ENCODE measurements at regions not wholly inside any gene's neighbourhood (a gene's known extent, or its start where the extent isn't known, plus 50 kb on each side); places are given as distances from the start of the nearest gene placed in this dataset.
"Not testable (repeated sequence)": the region's sequence is repeated elsewhere in the genome, so short reads cannot be mapped to it uniquely, and the experiment has no call there.

DNA sequence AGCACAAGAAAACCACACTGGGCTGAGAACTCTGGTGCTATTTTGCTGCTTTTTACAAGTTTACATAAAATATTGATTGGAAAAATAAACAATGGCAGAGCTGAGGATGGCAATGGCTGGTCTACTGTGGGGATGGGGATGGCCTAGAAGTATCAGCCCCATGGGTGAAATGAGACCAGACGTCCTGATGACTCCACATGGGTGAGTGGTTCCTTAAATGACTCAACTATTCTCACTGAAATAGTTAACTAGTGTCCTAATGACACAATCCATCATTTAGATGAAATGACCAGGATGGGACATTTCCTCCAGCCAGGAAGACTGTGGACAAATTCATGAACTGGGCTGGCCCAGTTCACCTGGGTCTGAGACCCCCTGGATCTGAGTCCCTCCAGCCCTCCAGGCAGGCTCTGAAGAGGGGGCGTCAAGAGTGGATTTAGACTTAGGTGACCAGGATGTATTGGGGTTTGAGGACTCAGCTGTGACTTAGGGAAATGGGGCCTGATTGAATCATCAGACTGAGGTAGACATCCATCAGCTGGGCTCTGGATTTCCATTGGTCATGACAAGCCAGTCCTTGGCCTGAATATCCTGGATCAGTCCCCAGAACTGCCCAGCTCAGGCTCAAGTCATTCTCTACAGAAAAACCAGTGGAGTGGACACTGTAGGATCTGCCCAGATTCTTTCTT is 98.2 kb upstream of the IGLL5 start:
- Histone ChIP-seq H3K27me3 (ENCODE audit: control insufficient read depth, insufficient read depth, low read length) (peaks cover 1% of the 10 kb centered on the region; the same call in 1 of the 2 replicates), H3K36me3 (ENCODE audit: control insufficient read depth, insufficient read depth, low read length) (no peaks in the 10 kb centered on the region), H3K4me3 (ENCODE audit: low read depth, low read length) (no peak overlapping the region)
- no peak for TF ChIP-seq CTCF (IDR thresholded peaks at IDR 0.05; ENCODE audit: insufficient read depth, low read depth, low read length)
- DNase-seq (ENCODE audit: low read depth), result no peak
- ChIA-PET CTCF (interaction anchor here (0.7 to 4.0 kb wide), 9 partner anchors 10 to 168 kb away, joined by 3 to 15 read pairs (median 5); no protein-coding TSS in a partner anchor), POLR2A (no interaction called here)

DNA sequence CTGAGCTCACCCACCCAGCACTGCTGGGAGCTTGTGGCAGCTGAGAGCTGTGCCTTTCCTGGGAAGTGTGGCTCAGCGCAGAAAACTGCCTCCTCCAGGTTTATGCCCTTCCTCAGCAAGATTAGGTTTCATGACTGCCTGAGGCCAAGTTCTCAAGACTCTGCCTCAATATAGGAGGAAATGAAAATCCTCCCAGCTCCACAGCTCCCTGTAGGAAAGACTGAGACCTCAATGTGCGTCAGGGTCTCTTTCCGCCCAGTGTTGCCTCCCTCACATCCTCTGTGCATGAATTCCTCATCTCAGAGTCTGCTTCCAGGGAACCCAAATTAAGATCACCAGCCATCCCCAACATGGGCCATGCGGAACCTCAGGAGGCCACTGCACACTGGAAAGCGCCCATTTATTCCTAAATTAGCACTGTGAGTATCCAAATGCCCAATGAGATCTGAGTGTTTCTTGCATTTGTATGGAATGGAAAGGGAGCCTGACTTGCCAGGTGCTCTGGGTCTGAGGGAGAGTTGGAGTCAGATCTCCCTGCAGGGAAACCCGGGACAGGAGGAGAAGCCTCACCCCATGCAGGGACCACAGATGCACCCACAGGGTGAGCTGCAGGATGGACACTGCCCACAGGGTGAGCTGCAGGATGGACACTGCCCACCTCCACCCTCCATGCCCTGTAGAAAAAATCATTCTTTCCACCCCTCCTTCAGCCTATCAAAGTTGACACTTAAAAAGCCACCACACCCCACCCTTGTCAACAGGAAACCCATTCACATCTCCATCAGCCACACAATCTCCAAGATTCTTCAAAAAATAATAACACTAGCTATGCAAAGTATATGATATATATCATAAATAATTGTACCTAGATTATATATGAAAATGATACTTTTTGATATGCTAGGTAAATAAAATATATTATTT is 97.4 kb upstream of the IGLL5 start:
- H3K4me3 ChIP-seq (ENCODE audit: low read depth, low read length), result no peak overlapping the region
- ChIA-PET POLR2A (no interaction called here), CTCF (interaction anchor here (0.9 to 4.0 kb wide), 5 partner anchors 9 to 165 kb away, joined by 3 to 11 read pairs (median 3); no protein-coding TSS in a partner anchor)
- no peaks in the 10 kb centered on the region for H3K36me3 ChIP-seq (ENCODE audit: control insufficient read depth, insufficient read depth, low read length)
- H3K27me3 ChIP-seq (ENCODE audit: control insufficient read depth, insufficient read depth, low read length), result peaks cover 1% of the 10 kb centered on the region; the same call in 1 of the 2 replicates
- TF ChIP-seq CTCF (IDR thresholded peaks at IDR 0.05; ENCODE audit: insufficient read depth, low read depth, low read length), result no peak
- DNase-seq (ENCODE audit: low read depth), result no peak

DNA sequence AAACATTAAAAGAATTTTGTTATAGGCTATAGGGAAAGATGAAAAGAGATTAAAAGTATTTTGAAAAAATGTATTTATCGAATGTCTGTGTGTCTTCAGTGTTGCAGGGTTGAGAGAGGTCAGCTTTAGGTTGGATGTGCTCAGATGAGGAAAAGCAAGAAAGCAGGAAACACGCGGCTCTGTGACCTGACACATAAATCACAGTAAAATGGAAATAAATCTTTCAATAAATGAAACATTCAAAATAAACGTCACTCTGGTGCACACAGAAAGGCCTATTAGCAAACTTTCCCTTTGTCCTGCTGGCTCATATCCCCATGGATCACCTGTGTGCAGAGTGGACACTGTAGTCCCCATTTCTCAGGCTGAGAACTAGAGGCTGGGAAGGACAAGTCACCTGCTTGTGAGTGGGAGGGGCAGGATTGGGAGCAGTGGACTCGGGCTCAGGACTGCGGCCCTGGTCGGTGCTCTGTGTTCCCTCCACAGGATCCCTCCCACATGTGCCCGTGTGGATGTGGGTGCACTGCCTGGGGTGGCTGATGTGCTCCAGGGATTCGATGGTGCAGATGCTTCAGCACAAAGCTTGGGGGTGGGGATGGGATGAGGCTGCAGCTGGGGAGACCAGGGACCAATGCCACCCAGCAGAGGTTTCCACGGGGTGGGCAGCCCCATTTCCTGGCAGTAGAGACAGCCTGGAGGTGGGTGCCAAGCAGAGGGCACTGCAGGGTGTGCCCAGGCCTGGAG is 96.0 kb upstream of the IGLL5 start:
- no peak for DNase-seq (ENCODE audit: low read depth)
- POLR2A ChIA-PET, result no interaction called here
- Histone ChIP-seq H3K4me3 (ENCODE audit: low read depth, low read length) (no peak overlapping the region), H3K36me3 (ENCODE audit: control insufficient read depth, insufficient read depth, low read length) (no peaks in the 10 kb centered on the region), H3K27me3 (ENCODE audit: control insufficient read depth, insufficient read depth, low read length) (peaks cover 1% of the 10 kb centered on the region; the same call in 1 of the 2 replicates)
- TF ChIP-seq CTCF (IDR thresholded peaks at IDR 0.05; ENCODE audit: insufficient read depth, low read depth, low read length), result no peak
- CTCF ChIA-PET, result interaction anchor here (1.1 to 4.0 kb wide), 2 partner anchors 22 to 24 kb away, joined by 3 to 11 read pairs; no protein-coding TSS in a partner anchor

DNA sequence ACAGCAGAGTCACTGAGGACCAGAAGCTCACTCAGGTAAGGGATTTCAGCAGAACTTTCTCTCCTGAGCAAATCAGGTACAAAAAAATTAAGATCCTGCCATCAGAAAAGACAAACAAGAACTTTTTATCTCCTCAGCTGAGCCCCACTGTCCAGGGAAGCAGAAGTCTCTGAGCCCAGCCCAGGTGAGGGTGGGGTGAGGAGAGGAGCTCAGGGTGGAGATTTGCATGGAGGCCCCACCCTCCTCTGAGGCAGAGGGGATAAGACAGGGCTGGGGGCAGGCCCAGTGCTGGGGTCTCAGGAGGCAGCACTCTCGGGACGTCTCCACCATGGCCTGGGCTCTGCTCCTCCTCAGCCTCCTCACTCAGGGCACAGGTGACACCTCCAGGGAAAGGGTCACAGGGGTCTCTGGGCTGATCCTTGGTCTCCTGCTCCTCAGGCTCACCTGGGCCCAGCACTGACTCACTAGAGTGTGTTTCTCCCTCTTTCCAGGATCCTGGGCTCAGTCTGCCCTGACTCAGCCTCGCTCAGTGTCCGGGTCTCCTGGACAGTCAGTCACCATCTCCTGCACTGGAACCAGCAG is 95.3 kb upstream of the IGLL5 start:
- DNase-seq (ENCODE audit: low read depth); H3K4me3 ChIP-seq (ENCODE audit: low read depth, low read length); CTCF ChIA-PET; H3K36me3 ChIP-seq (ENCODE audit: control insufficient read depth, insufficient read depth, low read length); H3K27me3 ChIP-seq (ENCODE audit: control insufficient read depth, insufficient read depth, low read length); POLR2A ChIA-PET: not testable (repeated sequence)

- DNase-seq (ENCODE audit: low read depth); H3K27me3 ChIP-seq (ENCODE audit: control insufficient read depth, insufficient read depth, low read length); POLR2A ChIA-PET; H3K36me3 ChIP-seq (ENCODE audit: control insufficient read depth, insufficient read depth, low read length); H3K4me3 ChIP-seq (ENCODE audit: low read depth, low read length): not testable (repeated sequence)
- CTCF ChIA-PET, result interaction anchor here (1.0 kb wide), 1 partner anchor 14 kb away, joined by 4 read pairs; no protein-coding TSS in a partner anchor
Observed at GRCh38 chr22:22795639-22796038, 92.0 kb upstream of the IGLL5 start.
